ENCODE measurements at regions not wholly inside any gene's neighbourhood (a gene's known extent, or its start where the extent isn't known, plus 50 kb on each side); places are given as distances from the start of the nearest gene placed in this dataset.

GRCh38 chr2:151180123-151180522, 81.5 kb downstream of the RBM43 start:
- H4K20me1 ChIP-seq (replicated peaks; ENCODE audit: control insufficient read depth, extremely low read depth, insufficient read depth, low read length), result no peaks in the 10 kb centered on the region
- BruUV-seq (replicated peaks), result no TSS peak
- no peak overlapping the region for H2AFZ ChIP-seq (ENCODE audit: low read depth, low read length)
- dilution Hi-C loops (cut with MboI; ENCODE audit: extremely low pct_ligation_motif_present, low sequenced_read_pairs), result no loop called here
- ChIA-PET POLR2A (no interaction called here), CTCF (no interaction called here)
- no peaks in the 10 kb centered on the region for H3K4me1 ChIP-seq (ENCODE audit: control insufficient read depth, extremely low read depth, insufficient read depth, low read length)
- peaks cover 2% of the 10 kb centered on the region for H3K9me1 ChIP-seq (replicated peaks; ENCODE audit: control insufficient read depth, extremely low read depth, insufficient read depth, low read length)
- peaks cover 3 to 8% of the 10 kb centered on the region in 2 experiments for H3K27me3 ChIP-seq (ENCODE audit: control insufficient read depth in 2 of 2, insufficient read depth in 2 of 2, low read length in 2 of 2)
- H3K9me3 ChIP-seq (replicated peaks; ENCODE audit: control insufficient read depth, insufficient read depth, low read length), result no peaks in the 10 kb centered on the region
- DNase-seq (ENCODE audit: low read depth, low spot score), result no peak
- no peak overlapping the region for H3K4me3 ChIP-seq (replicated peaks in 1 of 3; ENCODE audit: insufficient read depth in 1 of 3, low read depth in 1 of 3, low read length in 3 of 3)
- H3K79me2 ChIP-seq (ENCODE audit: control insufficient read depth, insufficient read depth, low read length), result no peaks in the 10 kb centered on the region
- no peak overlapping the region for H3K4me2 ChIP-seq (ENCODE audit: insufficient read depth, low read length)
- TF ChIP-seq GATA2 (IDR thresholded peaks at IDR 0.05; ENCODE audit: insufficient read depth, insufficient read length, low read depth, low read length) (no peak), EZH2 (IDR thresholded peaks at IDR 0.05; ENCODE audit: borderline replicate concordance, low read depth, low read length, severe bottlenecking) (no peak), POLR2AphosphoS5 (IDR thresholded peaks at IDR 0.05; ENCODE audit: insufficient read depth, low read depth, low read length) (no peak), JUN (IDR thresholded peaks at IDR 0.05; ENCODE audit: borderline replicate concordance, insufficient read depth, insufficient read length, low read depth) (no peak), POLR2A (IDR thresholded peaks at IDR 0.05; ENCODE audit: low read depth, low read length) (no peak), MYC (IDR thresholded peaks at IDR 0.05; ENCODE audit: low read depth, low read length) (no peak), FOS (IDR thresholded peaks at IDR 0.05; ENCODE audit: borderline replicate concordance, insufficient read depth, low read length) (no peak)
- TF ChIP-seq, protein P1, sequence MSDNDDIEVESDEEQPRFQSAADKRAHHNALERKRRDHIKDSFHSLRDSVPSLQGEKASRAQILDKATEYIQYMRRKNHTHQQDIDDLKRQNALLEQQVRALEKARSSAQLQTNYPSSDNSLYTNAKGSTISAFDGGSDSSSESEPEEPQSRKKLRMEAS (IDR thresholded peaks at IDR 0.05; ENCODE audit: insufficient read depth, insufficient read length), result no peak
- TF ChIP-seq, protein P2, sequence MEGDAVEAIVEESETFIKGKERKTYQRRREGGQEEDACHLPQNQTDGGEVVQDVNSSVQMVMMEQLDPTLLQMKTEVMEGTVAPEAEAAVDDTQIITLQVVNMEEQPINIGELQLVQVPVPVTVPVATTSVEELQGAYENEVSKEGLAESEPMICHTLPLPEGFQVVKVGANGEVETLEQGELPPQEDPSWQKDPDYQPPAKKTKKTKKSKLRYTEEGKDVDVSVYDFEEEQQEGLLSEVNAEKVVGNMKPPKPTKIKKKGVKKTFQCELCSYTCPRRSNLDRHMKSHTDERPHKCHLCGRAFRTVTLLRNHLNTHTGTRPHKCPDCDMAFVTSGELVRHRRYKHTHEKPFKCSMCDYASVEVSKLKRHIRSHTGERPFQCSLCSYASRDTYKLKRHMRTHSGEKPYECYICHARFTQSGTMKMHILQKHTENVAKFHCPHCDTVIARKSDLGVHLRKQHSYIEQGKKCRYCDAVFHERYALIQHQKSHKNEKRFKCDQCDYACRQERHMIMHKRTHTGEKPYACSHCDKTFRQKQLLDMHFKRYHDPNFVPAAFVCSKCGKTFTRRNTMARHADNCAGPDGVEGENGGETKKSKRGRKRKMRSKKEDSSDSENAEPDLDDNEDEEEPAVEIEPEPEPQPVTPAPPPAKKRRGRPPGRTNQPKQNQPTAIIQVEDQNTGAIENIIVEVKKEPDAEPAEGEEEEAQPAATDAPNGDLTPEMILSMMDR (IDR thresholded peaks at IDR 0.05; ENCODE audit: extremely low read depth in 1 of 2, insufficient read depth in 1 of 2, low read depth in 1 of 2, low read length in 2 of 2), result no peak
- intact Hi-C loops (cut with micrococcal nuclease), result no loop called here
- FAIRE-seq, result no peak
- H3K27ac ChIP-seq (ENCODE audit: insufficient read depth, low read depth, low read length), result no peak overlapping the region
- H3K36me3 ChIP-seq (ENCODE audit: control insufficient read depth in 2 of 2, extremely low read depth in 1 of 2, insufficient read depth in 2 of 2, low read length in 2 of 2), result no peaks in the 10 kb centered on the region
- H3K9ac ChIP-seq (replicated peaks; ENCODE audit: extremely low read depth, insufficient read depth, low read length), result no peak overlapping the region

Measured in endothelial cell of umbilical vein (primary cell).